Right lobe of liver (tissue), 4 donors: ENCODE measurements at regions not wholly inside any gene's neighbourhood (a gene's known extent, or its start where the extent isn't known, plus 50 kb on each side); places are given as distances from the start of the nearest gene placed in this dataset.

Source experiments
- POLR2A ChIP-seq: fragments of 450-650 bp; IDR thresholded peaks from one replicate; pipeline ENCODE4 v1.6.1; 2017; ENCODE audit warnings: antibody characterized with exemption, mild to moderate bottlenecking
- TF ChIP-seq, protein P1 (sequence below), 4 donors: fragments of 200-600 bp in 3 of 4; fragments of 450-650 bp in 1 of 4; IDR thresholded peaks; one replicate each; pipeline versions ENCODE4 v1.5.1 to v1.8.0; 2016 to 2022; ENCODE audit warnings: antibody characterized with exemption in 4 of 4, mild to moderate bottlenecking in 2 of 4
- donor health status: DM: no; HTN: no; CAD: no.
- donor health status: DM: no; HTN: no; CAD: no.
- donor health status: DM: no; HTN: yes; CAD: no.

DNA sequence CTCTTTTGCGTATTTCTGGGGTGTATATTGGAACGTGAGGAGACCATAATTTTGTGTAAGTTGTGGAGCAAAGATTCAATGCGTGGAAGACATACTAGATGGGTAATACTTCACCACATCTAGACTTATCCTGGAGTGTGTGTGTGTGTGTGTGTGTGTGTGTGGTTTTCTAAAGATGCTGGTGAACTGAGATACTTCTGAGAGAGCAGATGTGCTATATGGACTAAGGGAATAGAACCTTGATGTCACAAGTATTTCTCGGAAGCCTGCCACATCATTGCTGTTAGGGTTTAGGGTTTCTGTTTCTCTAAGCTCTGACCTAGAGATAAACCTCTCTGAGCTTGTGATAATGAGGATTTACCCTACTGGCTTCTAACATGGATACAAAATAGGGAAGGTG, 138.8 kb downstream of the DACT1 start:
- TF ChIP-seq, protein P1, sequence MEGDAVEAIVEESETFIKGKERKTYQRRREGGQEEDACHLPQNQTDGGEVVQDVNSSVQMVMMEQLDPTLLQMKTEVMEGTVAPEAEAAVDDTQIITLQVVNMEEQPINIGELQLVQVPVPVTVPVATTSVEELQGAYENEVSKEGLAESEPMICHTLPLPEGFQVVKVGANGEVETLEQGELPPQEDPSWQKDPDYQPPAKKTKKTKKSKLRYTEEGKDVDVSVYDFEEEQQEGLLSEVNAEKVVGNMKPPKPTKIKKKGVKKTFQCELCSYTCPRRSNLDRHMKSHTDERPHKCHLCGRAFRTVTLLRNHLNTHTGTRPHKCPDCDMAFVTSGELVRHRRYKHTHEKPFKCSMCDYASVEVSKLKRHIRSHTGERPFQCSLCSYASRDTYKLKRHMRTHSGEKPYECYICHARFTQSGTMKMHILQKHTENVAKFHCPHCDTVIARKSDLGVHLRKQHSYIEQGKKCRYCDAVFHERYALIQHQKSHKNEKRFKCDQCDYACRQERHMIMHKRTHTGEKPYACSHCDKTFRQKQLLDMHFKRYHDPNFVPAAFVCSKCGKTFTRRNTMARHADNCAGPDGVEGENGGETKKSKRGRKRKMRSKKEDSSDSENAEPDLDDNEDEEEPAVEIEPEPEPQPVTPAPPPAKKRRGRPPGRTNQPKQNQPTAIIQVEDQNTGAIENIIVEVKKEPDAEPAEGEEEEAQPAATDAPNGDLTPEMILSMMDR (IDR thresholded peaks at IDR 0.05): no peak
- TF ChIP-seq POLR2A: no peak
